HepG2 (cell line): ENCODE measurements at regions not wholly inside any gene's neighbourhood (a gene's known extent, or its start where the extent isn't known, plus 50 kb on each side); places are given as distances from the start of the nearest gene placed in this dataset.

ENCODE experiments used
- ARNTL ChIP-seq: sonication (generic); formaldehyde crosslinking; IDR thresholded peaks from 2 replicates; pipeline ENCODE4 v1.4.0; 2020; ENCODE audit warnings: mild to moderate bottlenecking, missing genetic modification reagents
- BRD4 ChIP-seq: sonication (generic); formaldehyde crosslinking; IDR thresholded peaks from 2 replicates; pipeline ENCODE4 v1.4.0; 2020; ENCODE audit warnings: missing genetic modification reagents
- IRF2 ChIP-seq: IDR thresholded peaks from 2 replicates; pipeline ENCODE4 v1.6.1; 2018; ENCODE audit warnings: missing genetic modification reagents, missing compliant biosample characterization
- SSRP1 ChIP-seq: IDR thresholded peaks from 2 replicates; pipeline ENCODE4 v1.6.1; 2016; ENCODE audit warnings: control low read depth
- ZBTB38 ChIP-seq: sonication (generic); formaldehyde crosslinking; IDR thresholded peaks from 2 replicates; pipeline ENCODE4 v1.5.1; 2020; ENCODE audit warnings: mild to moderate bottlenecking, missing genetic modification reagents
- ZBTB7A ChIP-seq: sonication (generic); formaldehyde crosslinking; IDR thresholded peaks from 2 replicates; pipeline ENCODE4 v1.8.0; 2022; ENCODE audit warnings: mild to moderate bottlenecking, missing genetic modification reagents
- ZNF20 ChIP-seq: sonication (generic); formaldehyde crosslinking; IDR thresholded peaks from 2 replicates; pipeline ENCODE4 v1.4.0; 2020; ENCODE audit warnings: mild to moderate bottlenecking, moderate library complexity, missing genetic modification reagents
- ZNF234 ChIP-seq: sonication (generic); formaldehyde crosslinking; conservative IDR thresholded peaks from 2 replicates; pipeline ENCODE4 v1.5.1; 2020; ENCODE audit warnings: mild to moderate bottlenecking, missing genetic modification reagents
- ZNF3 ChIP-seq: IDR thresholded peaks from 2 replicates; pipeline ENCODE4 v1.7.0; 2017; ENCODE audit warnings: inconsistent platforms
- ZNF34 ChIP-seq: sonication (generic); formaldehyde crosslinking; IDR thresholded peaks from 2 replicates; pipeline ENCODE4 v1.4.0; 2020; ENCODE audit warnings: mild to moderate bottlenecking, missing genetic modification reagents, borderline replicate concordance
- ZNF451 ChIP-seq: sonication (generic); formaldehyde crosslinking; IDR thresholded peaks from 2 replicates; pipeline ENCODE4 v1.5.0; 2020; ENCODE audit warnings: mild to moderate bottlenecking, missing genetic modification reagents
- ZNF569 ChIP-seq: sonication (generic); formaldehyde crosslinking; IDR thresholded peaks from 2 replicates; pipeline ENCODE4 v1.5.0; 2020; ENCODE audit warnings: mild to moderate bottlenecking, missing genetic modification reagents, moderate library complexity, borderline replicate concordance
- ZNF839 ChIP-seq: sonication (generic); formaldehyde crosslinking; IDR thresholded peaks from 2 replicates; pipeline ENCODE4 v1.4.0; 2020; ENCODE audit warnings: missing genetic modification reagents, mild to moderate bottlenecking, borderline replicate concordance
- TF ChIP-seq, protein P1 (sequence below): sonication (generic); formaldehyde crosslinking; IDR thresholded peaks from 2 replicates; pipeline ENCODE4 v1.5.1; 2020; ENCODE audit warnings: missing genetic modification reagents, mild to moderate bottlenecking, borderline replicate concordance
- TF ChIP-seq, protein P2 (sequence below): IDR thresholded peaks from 2 replicates; pipeline ENCODE4 v1.6.1; 2016; ENCODE audit warnings: mild to moderate bottlenecking, missing biosample characterization, missing genetic modification reagents
- TF ChIP-seq, protein P3 (sequence below): sonication (generic); formaldehyde crosslinking; IDR thresholded peaks from 2 replicates; pipeline ENCODE4 v1.8.1; 2023; ENCODE audit warnings: mild to moderate bottlenecking, missing genetic modification reagents, borderline replicate concordance

DNA sequence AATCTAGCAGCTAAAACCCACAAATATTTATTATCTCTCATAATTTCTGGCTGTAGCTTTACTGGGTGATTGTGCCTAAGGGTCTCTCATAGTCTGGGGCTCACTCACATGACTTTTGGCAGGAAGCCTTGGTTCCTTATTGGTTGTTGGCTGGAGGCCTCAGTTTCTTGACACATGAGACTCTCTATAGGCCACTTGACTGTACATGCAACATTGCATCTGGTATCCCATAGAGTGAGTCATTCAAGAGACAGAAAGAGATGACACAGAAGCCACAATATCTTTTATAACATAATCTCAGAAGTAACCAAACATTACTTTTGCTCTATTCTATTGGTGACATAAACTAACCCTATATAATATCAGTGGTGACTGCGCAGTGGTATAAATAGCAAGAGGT lies 128.5 kb upstream of the HNRNPU start (continued):
- TF ChIP-seq, protein P1, sequence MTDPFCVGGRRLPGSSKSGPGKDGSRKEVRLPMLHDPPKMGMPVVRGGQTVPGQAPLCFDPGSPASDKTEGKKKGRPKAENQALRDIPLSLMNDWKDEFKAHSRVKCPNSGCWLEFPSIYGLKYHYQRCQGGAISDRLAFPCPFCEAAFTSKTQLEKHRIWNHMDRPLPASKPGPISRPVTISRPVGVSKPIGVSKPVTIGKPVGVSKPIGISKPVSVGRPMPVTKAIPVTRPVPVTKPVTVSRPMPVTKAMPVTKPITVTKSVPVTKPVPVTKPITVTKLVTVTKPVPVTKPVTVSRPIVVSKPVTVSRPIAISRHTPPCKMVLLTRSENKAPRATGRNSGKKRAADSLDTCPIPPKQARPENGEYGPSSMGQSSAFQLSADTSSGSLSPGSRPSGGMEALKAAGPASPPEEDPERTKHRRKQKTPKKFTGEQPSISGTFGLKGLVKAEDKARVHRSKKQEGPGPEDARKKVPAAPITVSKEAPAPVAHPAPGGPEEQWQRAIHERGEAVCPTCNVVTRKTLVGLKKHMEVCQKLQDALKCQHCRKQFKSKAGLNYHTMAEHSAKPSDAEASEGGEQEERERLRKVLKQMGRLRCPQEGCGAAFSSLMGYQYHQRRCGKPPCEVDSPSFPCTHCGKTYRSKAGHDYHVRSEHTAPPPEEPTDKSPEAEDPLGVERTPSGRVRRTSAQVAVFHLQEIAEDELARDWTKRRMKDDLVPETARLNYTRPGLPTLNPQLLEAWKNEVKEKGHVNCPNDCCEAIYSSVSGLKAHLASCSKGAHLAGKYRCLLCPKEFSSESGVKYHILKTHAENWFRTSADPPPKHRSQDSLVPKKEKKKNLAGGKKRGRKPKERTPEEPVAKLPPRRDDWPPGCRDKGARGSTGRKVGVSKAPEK (CRISPR knock-in tag), result no peak
- TF ChIP-seq SSRP1 (CRISPR knock-in tag), result no peak
- TF ChIP-seq ZNF569 (CRISPR knock-in tag), result no peak
- TF ChIP-seq, protein P2, sequence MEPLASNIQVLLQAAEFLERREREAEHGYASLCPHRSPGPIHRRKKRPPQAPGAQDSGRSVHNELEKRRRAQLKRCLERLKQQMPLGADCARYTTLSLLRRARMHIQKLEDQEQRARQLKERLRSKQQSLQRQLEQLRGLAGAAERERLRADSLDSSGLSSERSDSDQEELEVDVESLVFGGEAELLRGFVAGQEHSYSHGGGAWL (CRISPR knock-in tag), result no peak
- no peak for TF ChIP-seq ZNF34 (CRISPR knock-in tag)
- TF ChIP-seq, protein P3, sequence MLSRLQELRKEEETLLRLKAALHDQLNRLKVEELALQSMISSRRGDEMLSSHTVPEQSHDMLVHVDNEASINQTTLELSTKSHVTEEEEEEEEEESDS (CRISPR knock-in tag), result no peak
- TF ChIP-seq ZNF234 (CRISPR knock-in tag), result no peak
- no peak for TF ChIP-seq ARNTL (CRISPR knock-in tag)
- TF ChIP-seq IRF2 (CRISPR knock-in tag), result no peak
- no peak for TF ChIP-seq ZBTB38
- TF ChIP-seq ZNF451 (CRISPR knock-in tag), result no peak
- no peak for TF ChIP-seq BRD4 (CRISPR knock-in tag)
- TF ChIP-seq ZNF839 (CRISPR knock-in tag), result no peak
- no peak for TF ChIP-seq ZBTB7A (CRISPR knock-in tag)
- no peak for TF ChIP-seq ZNF20 (CRISPR knock-in tag)
- no peak for TF ChIP-seq ZNF3 (CRISPR knock-in tag)
